GM12874 (cell line): ENCODE measurements at regions not wholly inside any gene's neighbourhood (a gene's known extent, or its start where the extent isn't known, plus 50 kb on each side); places are given as distances from the start of the nearest gene placed in this dataset.

Experiments
- CTCF ChIP-seq: IDR thresholded peaks from 2 replicates; pipeline ENCODE4 v1.5.1; 2011; ENCODE audit warnings: low read depth, mild to moderate bottlenecking, control low read depth, low read length, moderate library complexity; ENCODE audit not compliant: insufficient read depth

GRCh38 chr1:61597601-61598000 is 127.3 kb downstream of the TM2D1 start:
- no peak for TF ChIP-seq CTCF

- no peak for TF ChIP-seq CTCF
These were observed 131.6 kb downstream of the TM2D1 start for GRCh38 chr1:61593331-61593730.

GRCh38 chr1:61591351-61591750 is 133.6 kb downstream of the TM2D1 start:
- TF ChIP-seq CTCF, result no peak

- TF ChIP-seq CTCF, result peak; percentile 81
These were observed 135.9 kb downstream of the TM2D1 start for GRCh38 chr1:61588736-61589672.

- TF ChIP-seq CTCF, result no peak
These were observed 139.2 kb downstream of the TM2D1 start for GRCh38 chr1:61585714-61586113.

- TF ChIP-seq CTCF, result no peak
These were observed 141.2 kb downstream of the TM2D1 start for GRCh38 chr1:61583703-61584102.

GRCh38 chr1:61581251-61581650 is 143.7 kb downstream of the TM2D1 start:
- no peak for TF ChIP-seq CTCF
